Lower leg skin (tissue), 3 donors: ENCODE measurements at regions not wholly inside any gene's neighbourhood (a gene's known extent, or its start where the extent isn't known, plus 50 kb on each side); places are given as distances from the start of the nearest gene placed in this dataset.

ENCODE experiments used
- POLR2A ChIP-seq, 2 donors: fragments of 450-650 bp; IDR thresholded peaks; one replicate each; pipeline ENCODE4 v1.6.1; 2016 to 2017; ENCODE audit warnings: antibody characterized with exemption in 2 of 2, mild to moderate bottlenecking in 1 of 2, moderate library complexity in 1 of 2
- TF ChIP-seq, protein P1 (sequence below), 3 donors: fragments of 450-650 bp; IDR thresholded peaks; one replicate each; pipeline ENCODE4 v1.5.1; 2016; ENCODE audit warnings: antibody characterized with exemption in 3 of 3, mild to moderate bottlenecking in 3 of 3, moderate library complexity in 2 of 3

- TF ChIP-seq POLR2A (IDR thresholded peaks at IDR 0.05): no peak
- TF ChIP-seq, protein P1, sequence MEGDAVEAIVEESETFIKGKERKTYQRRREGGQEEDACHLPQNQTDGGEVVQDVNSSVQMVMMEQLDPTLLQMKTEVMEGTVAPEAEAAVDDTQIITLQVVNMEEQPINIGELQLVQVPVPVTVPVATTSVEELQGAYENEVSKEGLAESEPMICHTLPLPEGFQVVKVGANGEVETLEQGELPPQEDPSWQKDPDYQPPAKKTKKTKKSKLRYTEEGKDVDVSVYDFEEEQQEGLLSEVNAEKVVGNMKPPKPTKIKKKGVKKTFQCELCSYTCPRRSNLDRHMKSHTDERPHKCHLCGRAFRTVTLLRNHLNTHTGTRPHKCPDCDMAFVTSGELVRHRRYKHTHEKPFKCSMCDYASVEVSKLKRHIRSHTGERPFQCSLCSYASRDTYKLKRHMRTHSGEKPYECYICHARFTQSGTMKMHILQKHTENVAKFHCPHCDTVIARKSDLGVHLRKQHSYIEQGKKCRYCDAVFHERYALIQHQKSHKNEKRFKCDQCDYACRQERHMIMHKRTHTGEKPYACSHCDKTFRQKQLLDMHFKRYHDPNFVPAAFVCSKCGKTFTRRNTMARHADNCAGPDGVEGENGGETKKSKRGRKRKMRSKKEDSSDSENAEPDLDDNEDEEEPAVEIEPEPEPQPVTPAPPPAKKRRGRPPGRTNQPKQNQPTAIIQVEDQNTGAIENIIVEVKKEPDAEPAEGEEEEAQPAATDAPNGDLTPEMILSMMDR (IDR thresholded peaks at IDR 0.05): no peak
These were observed 1422.2 kb upstream of the PCDH20 start for GRCh38 chr13:62837895-62838294.
